WERI-Rb-1 (cell line): ENCODE measurements at regions not wholly inside any gene's neighbourhood (a gene's known extent, or its start where the extent isn't known, plus 50 kb on each side); places are given as distances from the start of the nearest gene placed in this dataset.

Source experiments
- DNase-seq: peaks from one replicate; pipeline ENCODE4 v3.0.0-alpha.2; 2020
- H3K27ac ChIP-seq: fragments of 250-450 bp; sonication (Bioruptor Pico); 2 replicates; pipeline ENCODE4 v1.5.1; 2020; ENCODE audit warnings: mild to moderate bottlenecking, moderate library complexity
- H3K27me3 ChIP-seq: fragments of 250-450 bp; sonication (Bioruptor Pico); 2 replicates; pipeline ENCODE4 v1.5.1; 2021; ENCODE audit warnings: mild to moderate bottlenecking, low read depth, moderate library complexity; ENCODE audit not compliant: insufficient read depth, severe bottlenecking
- H3K36me3 ChIP-seq: fragments of 250-450 bp; sonication (Bioruptor Pico); 2 replicates; pipeline ENCODE4 v1.5.1; 2020; ENCODE audit warnings: mild to moderate bottlenecking, moderate library complexity
- H3K4me3 ChIP-seq: 2 replicates; pipeline ENCODE4 v1.5.1; 2011; ENCODE audit warnings: low read depth, mild to moderate bottlenecking, control low read depth, low read length
- H3K9me3 ChIP-seq: fragments of 250-450 bp; sonication (Bioruptor Pico); 2 replicates; pipeline ENCODE4 v1.5.1; 2021; ENCODE audit warnings: mild to moderate bottlenecking, moderate library complexity; ENCODE audit not compliant: severe bottlenecking
- CTCF ChIP-seq: IDR thresholded peaks from 2 replicates; pipeline ENCODE4 v1.5.1; 2011; ENCODE audit warnings: low read depth, mild to moderate bottlenecking, control low read depth, inconsistent platforms, low read length

GRCh38 chr2:239536186-239536585 lies 135.4 kb upstream of the HDAC4 start:
- Histone ChIP-seq H3K9me3 (peaks cover 7% of the 10 kb centered on the region), H3K36me3 (no peaks in the 10 kb centered on the region), H3K27me3 (peaks cover 98% of the 10 kb centered on the region), H3K4me3 (no peak overlapping the region), H3K27ac (no peak overlapping the region)
- no peak for DNase-seq
- no peak for TF ChIP-seq CTCF

GRCh38 chr2:239535413-239536144 lies 134.8 kb upstream of the HDAC4 start:
- peaks cover 98% of the 10 kb centered on the region for H3K27me3 ChIP-seq
- no peak overlapping the region for H3K4me3 ChIP-seq
- TF ChIP-seq CTCF, result no peak
- no peak for DNase-seq
- no peak overlapping the region for H3K27ac ChIP-seq
- no peaks in the 10 kb centered on the region for H3K36me3 ChIP-seq
- peaks cover 12% of the 10 kb centered on the region for H3K9me3 ChIP-seq

- Histone ChIP-seq H3K9me3 (peaks cover 12% of the 10 kb centered on the region), H3K27ac (no peak overlapping the region), H3K4me3 (no peak overlapping the region), H3K36me3 (no peaks in the 10 kb centered on the region), H3K27me3 (peaks cover 98% of the 10 kb centered on the region)
- no peak for DNase-seq
- no peak for TF ChIP-seq CTCF
Observed at GRCh38 chr2:239534581-239535412, 134.0 kb upstream of the HDAC4 start.

- TF ChIP-seq CTCF, result no peak
- no peak for DNase-seq
- Histone ChIP-seq H3K36me3 (no peaks in the 10 kb centered on the region), H3K4me3 (no peak overlapping the region), H3K27ac (no peak overlapping the region), H3K9me3 (peaks cover 12% of the 10 kb centered on the region), H3K27me3 (peaks cover 100% of the 10 kb centered on the region)
Observed at GRCh38 chr2:239533569-239534316, 132.9 kb upstream of the HDAC4 start.

GRCh38 chr2:239532859-239533258 lies 132.0 kb upstream of the HDAC4 start:
- no peaks in the 10 kb centered on the region for H3K36me3 ChIP-seq
- no peak for DNase-seq
- TF ChIP-seq CTCF, result no peak
- peaks cover 96% of the 10 kb centered on the region for H3K27me3 ChIP-seq
- no peak overlapping the region for H3K4me3 ChIP-seq
- no peak overlapping the region for H3K27ac ChIP-seq
- peaks cover 12% of the 10 kb centered on the region for H3K9me3 ChIP-seq
